ENCODE measurements at regions not wholly inside any gene's neighbourhood (a gene's known extent, or its start where the extent isn't known, plus 50 kb on each side); places are given as distances from the start of the nearest gene placed in this dataset.
"Not testable (repeated sequence)": the region's sequence is repeated elsewhere in the genome, so short reads cannot be mapped to it uniquely, and the experiment has no call there.

DNA sequence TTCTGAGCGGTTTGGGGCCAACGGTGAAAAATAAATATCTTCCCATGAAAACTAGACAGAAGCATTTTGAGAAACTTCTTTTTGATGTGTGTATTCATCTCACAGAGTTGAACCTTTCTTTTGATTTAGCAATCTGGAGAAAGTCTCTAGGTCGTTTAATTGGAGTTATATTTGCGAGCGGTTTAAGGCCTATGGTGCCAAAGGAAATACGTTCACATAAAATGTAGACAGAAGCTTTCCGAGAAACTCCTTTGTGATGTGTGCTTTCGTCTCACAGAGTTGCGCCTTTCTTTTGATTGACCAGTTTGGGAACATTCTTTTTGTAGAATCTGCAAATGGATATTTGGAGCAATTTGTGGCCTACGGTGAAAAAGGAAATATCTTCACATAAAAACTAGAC is 3032.2 kb downstream of the TUBA3C start:
- TF ChIP-seq, protein P1, sequence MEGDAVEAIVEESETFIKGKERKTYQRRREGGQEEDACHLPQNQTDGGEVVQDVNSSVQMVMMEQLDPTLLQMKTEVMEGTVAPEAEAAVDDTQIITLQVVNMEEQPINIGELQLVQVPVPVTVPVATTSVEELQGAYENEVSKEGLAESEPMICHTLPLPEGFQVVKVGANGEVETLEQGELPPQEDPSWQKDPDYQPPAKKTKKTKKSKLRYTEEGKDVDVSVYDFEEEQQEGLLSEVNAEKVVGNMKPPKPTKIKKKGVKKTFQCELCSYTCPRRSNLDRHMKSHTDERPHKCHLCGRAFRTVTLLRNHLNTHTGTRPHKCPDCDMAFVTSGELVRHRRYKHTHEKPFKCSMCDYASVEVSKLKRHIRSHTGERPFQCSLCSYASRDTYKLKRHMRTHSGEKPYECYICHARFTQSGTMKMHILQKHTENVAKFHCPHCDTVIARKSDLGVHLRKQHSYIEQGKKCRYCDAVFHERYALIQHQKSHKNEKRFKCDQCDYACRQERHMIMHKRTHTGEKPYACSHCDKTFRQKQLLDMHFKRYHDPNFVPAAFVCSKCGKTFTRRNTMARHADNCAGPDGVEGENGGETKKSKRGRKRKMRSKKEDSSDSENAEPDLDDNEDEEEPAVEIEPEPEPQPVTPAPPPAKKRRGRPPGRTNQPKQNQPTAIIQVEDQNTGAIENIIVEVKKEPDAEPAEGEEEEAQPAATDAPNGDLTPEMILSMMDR (IDR thresholded peaks at IDR 0.05), result not testable (repeated sequence)
- not testable (repeated sequence) for TF ChIP-seq EZH2, EZH2phosphoT487 (IDR thresholded peaks at IDR 0.05)
